HL-60 (cell line): ENCODE measurements at regions not wholly inside any gene's neighbourhood (a gene's known extent, or its start where the extent isn't known, plus 50 kb on each side); places are given as distances from the start of the nearest gene placed in this dataset.

Experiments
- DNase-seq, 2 experiments: peaks; one replicate each; pipeline ENCODE4 v3.0.0-alpha.2; 2010 to 2020; ENCODE audit warnings: low read depth in 1 of 2, low spot score in 1 of 2
- H3K27ac ChIP-seq: fragments of 250-450 bp; sonication (Bioruptor Pico); replicated peaks from 2 replicates; pipeline ENCODE4 v1.5.1; 2020; ENCODE audit warnings: mild to moderate bottlenecking, moderate library complexity
- H3K27me3 ChIP-seq: fragments of 250-450 bp; sonication (Bioruptor Pico); 2 replicates; pipeline ENCODE4 v1.5.1; 2021; ENCODE audit warnings: mild to moderate bottlenecking, moderate library complexity; ENCODE audit not compliant: insufficient read depth, poor library complexity, severe bottlenecking
- H3K4me3 ChIP-seq: replicated peaks from 2 replicates; pipeline ENCODE4 v1.5.1; 2011; ENCODE audit warnings: mild to moderate bottlenecking, control low read depth, low read length; ENCODE audit not compliant: insufficient read depth
- CTCF ChIP-seq: IDR thresholded peaks from one replicate; pipeline ENCODE4 v1.5.1; 2011; ENCODE audit warnings: low read length, control low read depth, inconsistent platforms; ENCODE audit not compliant: insufficient read depth
- GABPA ChIP-seq: IDR thresholded peaks from 2 replicates; pipeline ENCODE4 v1.6.1; 2012; ENCODE audit warnings: low read depth
- POLR2AphosphoS5 ChIP-seq: IDR thresholded peaks from 2 replicates; pipeline ENCODE4 v1.6.1; 2012; ENCODE audit warnings: low read depth
- SPI1 ChIP-seq: IDR thresholded peaks from 2 replicates; pipeline ENCODE4 v1.6.1; 2012; ENCODE audit warnings: low read depth, mild to moderate bottlenecking, borderline replicate concordance
- TF ChIP-seq, protein P1 (sequence below): IDR thresholded peaks from 2 replicates; pipeline ENCODE4 v1.6.1; 2012; ENCODE audit warnings: low read depth; ENCODE audit not compliant: insufficient replicate concordance

- TF ChIP-seq CTCF: no peak
- TF ChIP-seq GABPA: no peak
- TF ChIP-seq POLR2AphosphoS5: no peak
- TF ChIP-seq, protein P1, sequence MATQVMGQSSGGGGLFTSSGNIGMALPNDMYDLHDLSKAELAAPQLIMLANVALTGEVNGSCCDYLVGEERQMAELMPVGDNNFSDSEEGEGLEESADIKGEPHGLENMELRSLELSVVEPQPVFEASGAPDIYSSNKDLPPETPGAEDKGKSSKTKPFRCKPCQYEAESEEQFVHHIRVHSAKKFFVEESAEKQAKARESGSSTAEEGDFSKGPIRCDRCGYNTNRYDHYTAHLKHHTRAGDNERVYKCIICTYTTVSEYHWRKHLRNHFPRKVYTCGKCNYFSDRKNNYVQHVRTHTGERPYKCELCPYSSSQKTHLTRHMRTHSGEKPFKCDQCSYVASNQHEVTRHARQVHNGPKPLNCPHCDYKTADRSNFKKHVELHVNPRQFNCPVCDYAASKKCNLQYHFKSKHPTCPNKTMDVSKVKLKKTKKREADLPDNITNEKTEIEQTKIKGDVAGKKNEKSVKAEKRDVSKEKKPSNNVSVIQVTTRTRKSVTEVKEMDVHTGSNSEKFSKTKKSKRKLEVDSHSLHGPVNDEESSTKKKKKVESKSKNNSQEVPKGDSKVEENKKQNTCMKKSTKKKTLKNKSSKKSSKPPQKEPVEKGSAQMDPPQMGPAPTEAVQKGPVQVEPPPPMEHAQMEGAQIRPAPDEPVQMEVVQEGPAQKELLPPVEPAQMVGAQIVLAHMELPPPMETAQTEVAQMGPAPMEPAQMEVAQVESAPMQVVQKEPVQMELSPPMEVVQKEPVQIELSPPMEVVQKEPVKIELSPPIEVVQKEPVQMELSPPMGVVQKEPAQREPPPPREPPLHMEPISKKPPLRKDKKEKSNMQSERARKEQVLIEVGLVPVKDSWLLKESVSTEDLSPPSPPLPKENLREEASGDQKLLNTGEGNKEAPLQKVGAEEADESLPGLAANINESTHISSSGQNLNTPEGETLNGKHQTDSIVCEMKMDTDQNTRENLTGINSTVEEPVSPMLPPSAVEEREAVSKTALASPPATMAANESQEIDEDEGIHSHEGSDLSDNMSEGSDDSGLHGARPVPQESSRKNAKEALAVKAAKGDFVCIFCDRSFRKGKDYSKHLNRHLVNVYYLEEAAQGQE: no peak
Measured at GRCh38 chr6:142685852-142686506, 259.0 kb downstream of the HIVEP2 start.

GRCh38 chr6:142686507-142686887, 258.5 kb downstream of the HIVEP2 start:
- H3K27me3 ChIP-seq: no peaks in the 10 kb centered on the region
- no peak overlapping the region for H3K4me3 ChIP-seq
- no peak overlapping the region for H3K27ac ChIP-seq
- TF ChIP-seq CTCF (no peak), GABPA (no peak), POLR2AphosphoS5 (no peak), SPI1 (no peak)
- TF ChIP-seq, protein P1: no peak
- DNase-seq: no peak

More at GRCh38 chr6:142685852-142686506, 259.0 kb downstream of the HIVEP2 start:
- no peak overlapping the region for H3K4me3 ChIP-seq
- no peak overlapping the region for H3K27ac ChIP-seq
- DNase-seq: no peak
- H3K27me3 ChIP-seq: no peaks in the 10 kb centered on the region

GRCh38 chr6:142692942-142693341, 252.0 kb downstream of the HIVEP2 start:
- Histone ChIP-seq H3K27me3 (no peaks in the 10 kb centered on the region), H3K27ac (no peak overlapping the region), H3K4me3 (no peak overlapping the region)
- DNase-seq: peak; percentile 23 to 51
- TF ChIP-seq CTCF (peak; percentile 76), GABPA (no peak), POLR2AphosphoS5 (no peak), SPI1 (no peak)
- TF ChIP-seq, protein P1: no peak
